Kidney (tissue), 13 donors: ENCODE measurements at regions not wholly inside any gene's neighbourhood (a gene's known extent, or its start where the extent isn't known, plus 50 kb on each side); places are given as distances from the start of the nearest gene placed in this dataset.

ENCODE experiments used
- DNase-seq, 5 donors: peaks; one replicate each; pipeline ENCODE4 v3.0.0-alpha.2; 2013 to 2020
- FAIRE-seq: peaks from 2 replicates; lab custom pipeline; 2012; peaks lifted over from hg19 to GRCh38; lab: Jason Lieb, UNC
- H3K27ac ChIP-seq, 2 donors: one replicate each; pipeline ENCODE4 v1.7.0; 2013; ENCODE audit warnings: low read depth in 2 of 2, low read length in 2 of 2, inconsistent platforms in 1 of 2
- H3K27me3 ChIP-seq: one replicate; pipeline ENCODE4 v1.7.1; 2013; ENCODE audit warnings: low read length, inconsistent platforms; ENCODE audit not compliant: control insufficient read depth, insufficient read depth
- H3K36me3 ChIP-seq, 3 donors: one replicate each; pipeline versions ENCODE4 v1.7.0 to v1.7.1; 2013; ENCODE audit warnings: low read length in 3 of 3, control low read depth in 1 of 3, inconsistent platforms in 1 of 3; ENCODE audit not compliant: insufficient read depth in 3 of 3, control insufficient read depth in 2 of 3
- H3K4me1 ChIP-seq, 3 donors: one replicate each; pipeline versions ENCODE4 v1.7.0 to v1.7.1; 2013; ENCODE audit warnings: low read length in 3 of 3, inconsistent platforms in 1 of 3, low read depth in 1 of 3; ENCODE audit not compliant: control insufficient read depth in 2 of 3, insufficient read depth in 2 of 3
- H3K4me3 ChIP-seq, 3 donors: one replicate each; pipeline versions ENCODE4 v1.7.0 to v1.8.1; 2013; ENCODE audit warnings: low read length in 3 of 3, control low read depth in 1 of 3, inconsistent platforms in 1 of 3
- H3K9ac ChIP-seq, 3 donors: one replicate each; pipeline versions ENCODE4 v1.7.0 to v1.7.1; 2013; ENCODE audit warnings: low read length in 3 of 3, control low read depth in 1 of 3, inconsistent platforms in 1 of 3
- H3K9me3 ChIP-seq, 3 donors: one replicate each; pipeline versions ENCODE4 v1.7.0 to v1.7.1; 2013; ENCODE audit warnings: low read length in 3 of 3, control low read depth in 1 of 3, inconsistent platforms in 1 of 3; ENCODE audit not compliant: control insufficient read depth in 2 of 3, insufficient read depth in 1 of 3
- intact Hi-C: fragments of 100-400 bp; cut with DNase I; formaldehyde crosslinking; loops from one replicate; pipeline ENCODE4 v1.11.1; 2022
- TF ChIP-seq, protein P1 (sequence below): IDR thresholded peaks from 3 replicates; pipeline ENCODE4 v1.5.1; 2012; ENCODE audit warnings: mild to moderate bottlenecking, moderate library complexity, borderline replicate concordance; ENCODE audit not compliant: insufficient read depth; ENCODE audit errors: extremely low read depth
- donor health status: control.
- donor health status: control.
- donor health status: control.
- donor health status: control.
- donor health status: control.
- donor health status: DM: yes; HTN: yes; CAD: no.
- donor health status: Normal renal cell carcinoma (clear cell type).

GRCh38 chr2:796141-796985 is 119.2 kb upstream of the TMEM18 start:
- intact Hi-C loops, result no loop called here
- H3K9me3 ChIP-seq, result no peaks in the 10 kb centered on the region
- H3K27me3 ChIP-seq, result no peaks in the 10 kb centered on the region
- FAIRE-seq (no peak), DNase-seq (peak in 1 of 5 donors; percentile 57)
- TF ChIP-seq, protein P1, sequence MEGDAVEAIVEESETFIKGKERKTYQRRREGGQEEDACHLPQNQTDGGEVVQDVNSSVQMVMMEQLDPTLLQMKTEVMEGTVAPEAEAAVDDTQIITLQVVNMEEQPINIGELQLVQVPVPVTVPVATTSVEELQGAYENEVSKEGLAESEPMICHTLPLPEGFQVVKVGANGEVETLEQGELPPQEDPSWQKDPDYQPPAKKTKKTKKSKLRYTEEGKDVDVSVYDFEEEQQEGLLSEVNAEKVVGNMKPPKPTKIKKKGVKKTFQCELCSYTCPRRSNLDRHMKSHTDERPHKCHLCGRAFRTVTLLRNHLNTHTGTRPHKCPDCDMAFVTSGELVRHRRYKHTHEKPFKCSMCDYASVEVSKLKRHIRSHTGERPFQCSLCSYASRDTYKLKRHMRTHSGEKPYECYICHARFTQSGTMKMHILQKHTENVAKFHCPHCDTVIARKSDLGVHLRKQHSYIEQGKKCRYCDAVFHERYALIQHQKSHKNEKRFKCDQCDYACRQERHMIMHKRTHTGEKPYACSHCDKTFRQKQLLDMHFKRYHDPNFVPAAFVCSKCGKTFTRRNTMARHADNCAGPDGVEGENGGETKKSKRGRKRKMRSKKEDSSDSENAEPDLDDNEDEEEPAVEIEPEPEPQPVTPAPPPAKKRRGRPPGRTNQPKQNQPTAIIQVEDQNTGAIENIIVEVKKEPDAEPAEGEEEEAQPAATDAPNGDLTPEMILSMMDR, result no peak
- H3K27ac ChIP-seq, result no peak overlapping the region
- no peak overlapping the region for H3K9ac ChIP-seq
- no peaks in the 10 kb centered on the region for H3K4me1 ChIP-seq
- no peaks in the 10 kb centered on the region for H3K36me3 ChIP-seq
- H3K4me3 ChIP-seq, result no peak overlapping the region

DNA sequence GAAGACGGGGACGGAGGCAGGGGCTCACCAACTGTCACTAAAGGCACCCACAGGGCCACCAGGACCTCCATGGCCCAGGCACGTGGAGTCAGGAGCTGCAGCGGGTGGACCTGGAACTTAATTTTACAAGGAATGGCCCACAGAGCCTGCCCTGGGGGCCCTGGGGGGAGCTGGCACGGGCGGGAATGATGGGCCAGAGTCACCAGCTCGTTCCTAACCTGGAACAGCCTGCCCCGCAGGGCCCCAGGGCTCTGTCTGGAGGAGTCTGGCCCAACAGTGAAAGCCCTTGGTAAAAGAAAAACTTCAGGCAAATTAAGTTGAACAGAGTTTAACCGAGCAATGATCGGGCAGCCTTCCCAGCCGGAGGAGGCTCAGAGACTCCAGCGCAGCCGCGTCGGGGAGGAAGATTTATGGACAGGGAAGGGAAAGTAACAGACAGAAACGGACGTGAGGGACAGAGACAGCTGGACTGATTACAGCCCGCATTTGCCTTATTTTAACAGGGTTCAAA is 118.4 kb upstream of the TMEM18 start:
- H3K27ac ChIP-seq, result no peak overlapping the region
- no peaks in the 10 kb centered on the region for H3K4me1 ChIP-seq
- no peaks in the 10 kb centered on the region for H3K36me3 ChIP-seq
- no peak overlapping the region for H3K9ac ChIP-seq
- H3K27me3 ChIP-seq, result no peaks in the 10 kb centered on the region
- H3K9me3 ChIP-seq, result no peaks in the 10 kb centered on the region
- intact Hi-C loops, result no loop called here
- FAIRE-seq, result no peak
- no peak overlapping the region for H3K4me3 ChIP-seq
- peak in 4 of 5 donors; percentile 59 to 76 (median 61) for DNase-seq
- TF ChIP-seq, protein P1, result no peak

DNA sequence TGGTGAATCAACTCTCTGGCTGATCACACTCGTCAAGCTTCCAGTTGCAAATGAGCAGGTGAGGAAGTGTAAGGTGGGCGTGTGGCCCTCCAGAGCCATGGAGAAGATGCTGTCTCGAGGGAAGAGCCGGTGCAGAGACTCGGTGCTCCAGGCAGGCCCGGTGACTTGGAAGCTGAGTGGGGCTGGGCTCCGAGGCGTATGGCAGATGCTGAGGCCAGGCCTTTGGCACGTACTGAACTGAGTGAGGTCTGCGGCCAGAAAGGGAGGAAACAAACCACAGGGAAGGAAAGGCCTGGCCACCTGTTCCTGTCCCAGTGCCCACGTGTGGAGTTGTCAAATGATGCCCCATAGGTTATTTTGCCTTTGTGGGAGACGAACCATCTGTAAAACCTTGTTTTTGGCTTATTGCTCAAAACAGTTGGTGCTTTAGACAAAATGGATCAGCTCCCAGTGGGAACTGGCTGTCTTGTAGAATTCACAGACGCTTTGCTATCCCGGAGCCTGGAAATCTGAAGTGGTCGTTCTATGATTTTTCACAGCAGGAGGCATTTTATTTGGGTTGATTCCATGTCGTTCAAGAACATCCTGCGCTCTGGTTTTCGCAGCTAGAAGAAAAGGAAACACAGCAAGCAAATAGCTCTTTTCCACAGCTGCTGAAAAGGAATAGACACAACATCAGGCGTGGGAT is 117.5 kb upstream of the TMEM18 start:
- Histone ChIP-seq H3K27me3 (no peaks in the 10 kb centered on the region), H3K27ac (no peak overlapping the region), H3K9me3 (no peaks in the 10 kb centered on the region), H3K9ac (no peak overlapping the region), H3K4me3 (no peak overlapping the region), H3K4me1 (no peaks in the 10 kb centered on the region), H3K36me3 (no peaks in the 10 kb centered on the region)
- intact Hi-C loops, result no loop called here
- TF ChIP-seq, protein P1, result no peak
- FAIRE-seq, result no peak
- peak in 1 of 5 donors; percentile 13 for DNase-seq
